ENCODE measurements at regions not wholly inside any gene's neighbourhood (a gene's known extent, or its start where the extent isn't known, plus 50 kb on each side); places are given as distances from the start of the nearest gene placed in this dataset.

- H3K27me3 ChIP-seq (ENCODE audit: control insufficient read depth, insufficient read depth, low read length), result no peaks in the 10 kb centered on the region
- no peaks in the 10 kb centered on the region for H3K36me3 ChIP-seq (replicated peaks; ENCODE audit: control insufficient read depth, insufficient read depth, low read length)
- H3K4me3 ChIP-seq (ENCODE audit: insufficient read depth, low read depth, low read length), result no peak overlapping the region
- DNase-seq, result no peak
Measured at GRCh38 chr3:99549957-99550603, 88.3 kb upstream of the COL8A1 start.

GRCh38 chr3:99549220-99549619, 89.2 kb upstream of the COL8A1 start:
- H3K27me3 ChIP-seq (ENCODE audit: control insufficient read depth, insufficient read depth, low read length), result no peaks in the 10 kb centered on the region
- no peaks in the 10 kb centered on the region for H3K36me3 ChIP-seq (replicated peaks; ENCODE audit: control insufficient read depth, insufficient read depth, low read length)
- DNase-seq, result no peak
- no peak overlapping the region for H3K4me3 ChIP-seq (ENCODE audit: insufficient read depth, low read depth, low read length)

GRCh38 chr3:99548674-99549073, 89.7 kb upstream of the COL8A1 start:
- Histone ChIP-seq H3K27me3 (ENCODE audit: control insufficient read depth, insufficient read depth, low read length) (no peaks in the 10 kb centered on the region), H3K4me3 (ENCODE audit: insufficient read depth, low read depth, low read length) (no peak overlapping the region), H3K36me3 (replicated peaks; ENCODE audit: control insufficient read depth, insufficient read depth, low read length) (no peaks in the 10 kb centered on the region)
- DNase-seq, result no peak

- DNase-seq, result no peak
- Histone ChIP-seq H3K4me3 (ENCODE audit: insufficient read depth, low read depth, low read length) (no peak overlapping the region), H3K27me3 (ENCODE audit: control insufficient read depth, insufficient read depth, low read length) (no peaks in the 10 kb centered on the region), H3K36me3 (replicated peaks; ENCODE audit: control insufficient read depth, insufficient read depth, low read length) (no peaks in the 10 kb centered on the region)
Measured at GRCh38 chr3:99545941-99546580, 92.3 kb upstream of the COL8A1 start.

- H3K27me3 ChIP-seq (ENCODE audit: control insufficient read depth, insufficient read depth, low read length), result no peaks in the 10 kb centered on the region
- no peaks in the 10 kb centered on the region for H3K36me3 ChIP-seq (replicated peaks; ENCODE audit: control insufficient read depth, insufficient read depth, low read length)
- no peak overlapping the region for H3K4me3 ChIP-seq (ENCODE audit: insufficient read depth, low read depth, low read length)
- no peak for DNase-seq
Measured at GRCh38 chr3:99544786-99545281, 93.6 kb upstream of the COL8A1 start.

GRCh38 chr3:99543796-99544195, 94.6 kb upstream of the COL8A1 start:
- Histone ChIP-seq H3K4me3 (ENCODE audit: insufficient read depth, low read depth, low read length) (no peak overlapping the region), H3K27me3 (ENCODE audit: control insufficient read depth, insufficient read depth, low read length) (no peaks in the 10 kb centered on the region), H3K36me3 (replicated peaks; ENCODE audit: control insufficient read depth, insufficient read depth, low read length) (no peaks in the 10 kb centered on the region)
- no peak for DNase-seq

GRCh38 chr3:99542767-99543518, 95.5 kb upstream of the COL8A1 start:
- no peak for DNase-seq
- no peaks in the 10 kb centered on the region for H3K27me3 ChIP-seq (ENCODE audit: control insufficient read depth, insufficient read depth, low read length)
- no peaks in the 10 kb centered on the region for H3K36me3 ChIP-seq (replicated peaks; ENCODE audit: control insufficient read depth, insufficient read depth, low read length)
- H3K4me3 ChIP-seq (ENCODE audit: insufficient read depth, low read depth, low read length), result no peak overlapping the region

GRCh38 chr3:99541181-99541580, 97.2 kb upstream of the COL8A1 start:
- DNase-seq, result no peak
- Histone ChIP-seq H3K27me3 (ENCODE audit: control insufficient read depth, insufficient read depth, low read length) (no peaks in the 10 kb centered on the region), H3K4me3 (ENCODE audit: insufficient read depth, low read depth, low read length) (no peak overlapping the region), H3K36me3 (replicated peaks; ENCODE audit: control insufficient read depth, insufficient read depth, low read length) (no peaks in the 10 kb centered on the region)

- no peaks in the 10 kb centered on the region for H3K36me3 ChIP-seq (replicated peaks; ENCODE audit: control insufficient read depth, insufficient read depth, low read length)
- no peak overlapping the region for H3K4me3 ChIP-seq (ENCODE audit: insufficient read depth, low read depth, low read length)
- H3K27me3 ChIP-seq (ENCODE audit: control insufficient read depth, insufficient read depth, low read length), result no peaks in the 10 kb centered on the region
- DNase-seq, result no peak
Measured at GRCh38 chr3:99537416-99537815, 101.0 kb upstream of the COL8A1 start.

- no peak overlapping the region for H3K4me3 ChIP-seq (ENCODE audit: insufficient read depth, low read depth, low read length)
Measured at GRCh38 chr3:99536555-99537314, 101.7 kb upstream of the COL8A1 start.

GRCh38 chr3:99534951-99535704, 103.3 kb upstream of the COL8A1 start:
- no peak overlapping the region for H3K4me3 ChIP-seq (ENCODE audit: insufficient read depth, low read depth, low read length)
- H3K27me3 ChIP-seq (ENCODE audit: control insufficient read depth, insufficient read depth, low read length), result no peaks in the 10 kb centered on the region
- H3K36me3 ChIP-seq (replicated peaks; ENCODE audit: control insufficient read depth, insufficient read depth, low read length), result no peaks in the 10 kb centered on the region
- DNase-seq, result no peak

More at GRCh38 chr3:99536555-99537314, 101.7 kb upstream of the COL8A1 start:
- no peaks in the 10 kb centered on the region for H3K36me3 ChIP-seq (replicated peaks; ENCODE audit: control insufficient read depth, insufficient read depth, low read length)
- H3K27me3 ChIP-seq (ENCODE audit: control insufficient read depth, insufficient read depth, low read length), result no peaks in the 10 kb centered on the region
- no peak for DNase-seq

- H3K27me3 ChIP-seq (ENCODE audit: control insufficient read depth, insufficient read depth, low read length), result no peaks in the 10 kb centered on the region
- no peaks in the 10 kb centered on the region for H3K36me3 ChIP-seq (replicated peaks; ENCODE audit: control insufficient read depth, insufficient read depth, low read length)
- DNase-seq, result peak; percentile 21
- no peak overlapping the region for H3K4me3 ChIP-seq (ENCODE audit: insufficient read depth, low read depth, low read length)
Measured at GRCh38 chr3:99532246-99532645, 106.1 kb upstream of the COL8A1 start.

- Histone ChIP-seq H3K4me3 (ENCODE audit: insufficient read depth, low read depth, low read length) (no peak overlapping the region), H3K27me3 (ENCODE audit: control insufficient read depth, insufficient read depth, low read length) (no peaks in the 10 kb centered on the region), H3K36me3 (replicated peaks; ENCODE audit: control insufficient read depth, insufficient read depth, low read length) (no peaks in the 10 kb centered on the region)
- DNase-seq, result no peak
Measured at GRCh38 chr3:99529265-99529664, 109.1 kb upstream of the COL8A1 start.

GRCh38 chr3:99526921-99527320, 111.5 kb upstream of the COL8A1 start:
- no peak overlapping the region for H3K4me3 ChIP-seq (ENCODE audit: insufficient read depth, low read depth, low read length)
- no peak for DNase-seq
- H3K36me3 ChIP-seq (replicated peaks; ENCODE audit: control insufficient read depth, insufficient read depth, low read length), result no peaks in the 10 kb centered on the region
- H3K27me3 ChIP-seq (ENCODE audit: control insufficient read depth, insufficient read depth, low read length), result no peaks in the 10 kb centered on the region
